Tibial artery (tissue), 4 donors: ENCODE measurements at regions not wholly inside any gene's neighbourhood (a gene's known extent, or its start where the extent isn't known, plus 50 kb on each side); places are given as distances from the start of the nearest gene placed in this dataset.

Experiments used
- DNase-seq, 2 donors: peaks; one replicate each; pipeline ENCODE4 v3.0.0-alpha.2; 2019
- H3K27ac ChIP-seq, 2 donors: fragments of 200-600 bp; sonication (generic) in 1 of 2; 1 replicate in 1 of 2; 2 replicates in 1 of 2; pipeline ENCODE4 v1.5.1; 2018 to 2019; ENCODE audit warnings: mild to moderate bottlenecking in 1 of 2
- H3K27me3 ChIP-seq, 2 donors: fragments of 200-600 bp; sonication (generic) in 1 of 2; one replicate each; pipeline versions ENCODE4 v1.5.1 to v1.6.0; 2016 to 2019
- H3K36me3 ChIP-seq, 3 donors: fragments of 200-600 bp; sonication (generic) in 2 of 3; one replicate each; pipeline ENCODE4 v1.5.1; 2016 to 2019; ENCODE audit warnings: mild to moderate bottlenecking in 2 of 3
- H3K4me1 ChIP-seq, 4 donors: fragments of 200-600 bp; sonication (generic) in 2 of 4; 1 replicate in 3 of 4; 2 replicates in 1 of 4; pipeline ENCODE4 v1.5.1; 2016 to 2019
- H3K4me3 ChIP-seq, 2 donors: fragments of 200-600 bp; sonication (generic) in 1 of 2; 1 replicate in 1 of 2; 2 replicates in 1 of 2; pipeline ENCODE4 v1.5.1; 2018 to 2019; ENCODE audit warnings: mild to moderate bottlenecking in 2 of 2
- H3K9me3 ChIP-seq, 3 donors: fragments of 200-600 bp; sonication (generic) in 1 of 3; one replicate each; pipeline ENCODE4 v1.5.1; 2016 to 2019
- CTCF ChIP-seq, 2 experiments: fragments of 200-600 bp in 1 of 2; fragments of 450-650 bp in 1 of 2; IDR thresholded peaks; one replicate each; pipeline ENCODE4 v1.5.1; 2017 to 2019; ENCODE audit warnings: antibody characterized with exemption in 2 of 2, mild to moderate bottlenecking in 1 of 2, moderate library complexity in 1 of 2
- intact Hi-C: fragments of 100-400 bp; cut with DNase I; formaldehyde crosslinking; loops from one replicate; pipeline ENCODE4 v1.15.0; 2023; ENCODE audit warnings: low total_unique reads

DNA sequence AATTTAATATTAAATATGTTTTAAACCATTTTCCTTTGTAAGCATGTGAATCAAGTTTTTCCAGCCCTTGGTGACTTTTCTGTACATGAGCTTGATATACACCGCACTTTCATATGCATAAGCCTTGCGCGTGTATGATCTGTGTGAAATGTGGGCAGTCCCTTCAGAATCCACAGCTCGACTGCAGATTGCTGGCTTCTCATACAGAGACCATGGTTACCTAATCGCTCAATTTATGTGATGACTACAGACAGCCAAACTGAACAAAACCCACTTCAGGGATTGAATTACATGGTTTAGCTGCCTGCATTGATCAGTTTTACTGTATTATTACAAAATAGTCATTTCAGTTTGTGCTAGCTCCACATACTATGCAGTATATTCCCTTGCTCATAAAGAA lies 212.3 kb upstream of the NECTIN3 start:
- no peak overlapping the region for H3K27ac ChIP-seq
- no peaks in the 10 kb centered on the region for H3K36me3 ChIP-seq
- no peak overlapping the region for H3K4me3 ChIP-seq
- intact Hi-C loops: no loop called here
- H3K9me3 ChIP-seq: no peaks in the 10 kb centered on the region
- H3K27me3 ChIP-seq: no peaks in the 10 kb centered on the region
- no peaks in the 10 kb centered on the region for H3K4me1 ChIP-seq
- TF ChIP-seq CTCF (IDR thresholded peaks at IDR 0.05): no peak
- no peak for DNase-seq

DNA sequence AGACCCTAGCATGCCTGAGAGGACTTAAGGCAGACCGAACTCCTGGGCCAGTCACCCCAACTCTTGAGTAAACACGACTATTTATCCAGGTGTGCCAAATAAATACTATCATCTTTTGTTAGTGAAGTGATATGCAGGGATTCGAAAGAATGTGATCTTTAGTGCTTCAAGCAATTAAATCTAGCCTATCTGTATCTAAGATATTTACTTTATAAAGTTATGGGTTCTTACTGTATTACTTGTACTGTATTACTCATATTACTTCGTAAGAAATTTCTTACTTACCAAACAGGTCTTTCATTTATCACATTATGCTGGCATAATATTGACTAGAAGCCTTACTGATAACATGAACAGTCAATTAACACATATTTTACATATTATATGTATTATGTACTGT lies 211.6 kb upstream of the NECTIN3 start:
- intact Hi-C loops: no loop called here
- H3K36me3 ChIP-seq: no peaks in the 10 kb centered on the region
- no peak for TF ChIP-seq CTCF (IDR thresholded peaks at IDR 0.05)
- H3K9me3 ChIP-seq: no peaks in the 10 kb centered on the region
- DNase-seq: no peak
- H3K27ac ChIP-seq: no peak overlapping the region
- H3K4me3 ChIP-seq: no peak overlapping the region
- no peaks in the 10 kb centered on the region for H3K27me3 ChIP-seq
- no peaks in the 10 kb centered on the region for H3K4me1 ChIP-seq

DNA sequence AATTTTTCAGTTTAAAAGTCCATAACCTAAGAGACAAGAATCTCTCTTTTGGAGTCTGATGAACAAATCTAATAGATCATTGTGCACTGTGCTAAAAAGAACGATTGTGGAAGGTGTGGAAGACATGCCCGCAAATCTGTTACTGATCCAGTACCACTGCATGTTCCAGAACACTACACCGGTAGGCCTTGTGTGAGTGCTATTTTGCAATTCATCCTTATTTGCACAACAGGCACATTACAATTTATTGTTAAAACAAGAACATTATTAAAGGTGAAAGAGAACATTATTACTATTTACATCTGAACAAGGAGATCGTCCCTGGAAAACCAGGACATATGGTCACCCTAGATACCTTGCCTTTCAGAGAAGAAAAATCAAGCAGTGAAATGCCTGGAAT lies 205.7 kb upstream of the NECTIN3 start:
- H3K36me3 ChIP-seq: no peaks in the 10 kb centered on the region
- no peak overlapping the region for H3K27ac ChIP-seq
- no peak for DNase-seq
- H3K27me3 ChIP-seq: no peaks in the 10 kb centered on the region
- no peaks in the 10 kb centered on the region for H3K4me1 ChIP-seq
- H3K9me3 ChIP-seq: no peaks in the 10 kb centered on the region
- H3K4me3 ChIP-seq: no peak overlapping the region
- no peak for TF ChIP-seq CTCF (IDR thresholded peaks at IDR 0.05)
- intact Hi-C loops: no loop called here

DNA sequence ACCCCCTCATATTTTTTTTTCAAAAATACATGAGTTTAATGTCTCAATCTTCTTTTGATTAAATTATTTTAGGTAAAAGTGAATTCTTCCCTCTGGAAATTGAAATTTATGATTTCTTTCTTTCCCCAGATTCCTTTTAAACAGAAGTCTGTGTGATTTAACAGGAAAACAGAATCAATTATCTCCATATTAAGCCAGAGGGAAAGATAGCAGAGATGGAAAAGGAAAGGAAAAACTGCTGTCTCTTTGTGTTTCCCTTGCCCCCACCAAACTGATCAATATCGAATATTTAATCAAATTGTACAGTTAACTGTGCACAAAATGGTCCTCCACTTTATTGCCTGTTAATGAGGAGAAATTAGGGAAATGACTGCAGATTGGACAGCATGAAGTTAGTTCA lies 203.5 kb upstream of the NECTIN3 start:
- Histone ChIP-seq H3K36me3 (no peaks in the 10 kb centered on the region), H3K27me3 (no peaks in the 10 kb centered on the region), H3K9me3 (no peaks in the 10 kb centered on the region), H3K4me3 (no peak overlapping the region), H3K27ac (no peak overlapping the region), H3K4me1 (no peaks in the 10 kb centered on the region)
- TF ChIP-seq CTCF (IDR thresholded peaks at IDR 0.05): no peak
- intact Hi-C loops: no loop called here
- no peak for DNase-seq

DNA sequence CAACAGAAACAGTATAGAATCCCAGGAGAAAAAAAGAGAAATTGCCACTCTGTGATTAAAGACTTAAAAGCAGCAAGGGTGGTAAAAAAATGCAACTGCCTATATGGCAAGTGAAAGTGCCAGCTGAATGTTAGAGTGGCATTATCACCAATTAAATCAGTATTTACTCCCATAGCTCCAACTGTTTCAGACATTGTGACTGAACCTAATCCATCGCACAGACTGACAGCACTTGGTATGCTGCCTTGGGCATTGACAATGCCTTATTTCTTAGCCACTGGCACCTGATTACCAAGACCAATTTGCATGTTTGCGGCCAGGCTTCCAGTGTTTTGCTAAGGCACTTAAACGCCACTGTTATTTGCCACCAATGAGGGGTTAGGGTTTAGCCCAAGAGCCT lies 201.9 kb upstream of the NECTIN3 start:
- Histone ChIP-seq H3K27ac (no peak overlapping the region), H3K27me3 (no peaks in the 10 kb centered on the region), H3K4me1 (no peaks in the 10 kb centered on the region), H3K9me3 (no peaks in the 10 kb centered on the region), H3K36me3 (no peaks in the 10 kb centered on the region), H3K4me3 (no peak overlapping the region)
- no peak for DNase-seq
- intact Hi-C loops: no loop called here
- no peak for TF ChIP-seq CTCF (IDR thresholded peaks at IDR 0.05)

DNA sequence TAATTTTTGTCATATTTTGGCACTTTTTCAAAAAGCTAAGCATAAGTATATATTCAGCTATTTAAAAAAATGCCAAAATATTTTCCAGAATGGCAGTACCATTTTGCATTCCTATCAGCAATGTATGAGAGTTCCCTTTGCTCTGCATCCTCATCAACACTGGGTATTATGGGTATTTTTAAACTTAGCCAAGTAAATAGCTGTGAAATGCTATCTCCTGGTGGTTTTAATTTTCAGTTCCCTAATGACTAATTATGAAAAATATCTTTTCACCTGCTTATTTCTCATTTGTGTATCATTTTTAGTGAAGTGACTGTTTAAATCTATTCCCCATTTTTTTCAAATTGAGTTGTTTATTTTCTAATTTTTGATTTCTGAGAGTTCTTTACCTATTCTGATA lies 199.7 kb upstream of the NECTIN3 start:
- Histone ChIP-seq H3K9me3 (no peaks in the 10 kb centered on the region), H3K27ac (no peak overlapping the region), H3K36me3 (no peaks in the 10 kb centered on the region), H3K4me1 (no peaks in the 10 kb centered on the region), H3K4me3 (no peak overlapping the region), H3K27me3 (no peaks in the 10 kb centered on the region)
- intact Hi-C loops: no loop called here
- no peak for DNase-seq
- no peak for TF ChIP-seq CTCF (IDR thresholded peaks at IDR 0.05)
